Endodermal cell (in vitro differentiated cells): ENCODE measurements at regions not wholly inside any gene's neighbourhood (a gene's known extent, or its start where the extent isn't known, plus 50 kb on each side); places are given as distances from the start of the nearest gene placed in this dataset.

Experiments used
- DNase-seq: peaks from one replicate; pipeline ENCODE4 v3.0.0-alpha.2; 2017
- H3K27ac ChIP-seq: 2 replicates; pipeline ENCODE4 v1.5.1; 2013; ENCODE audit warnings: mild to moderate bottlenecking, low read depth, low read length, moderate library complexity
- H3K27me3 ChIP-seq: 2 replicates; pipeline ENCODE4 v1.6.1; 2013; ENCODE audit warnings: mild to moderate bottlenecking, low read length, moderate library complexity; ENCODE audit not compliant: insufficient read depth, control insufficient read depth, poor library complexity, severe bottlenecking
- H3K36me3 ChIP-seq: 2 replicates; pipeline ENCODE4 v1.7.0; 2013; ENCODE audit warnings: mild to moderate bottlenecking, low read length, moderate library complexity; ENCODE audit not compliant: control insufficient read depth, insufficient read depth
- H3K4me1 ChIP-seq: one replicate; pipeline ENCODE4 v1.7.0; 2013; ENCODE audit warnings: low read length; ENCODE audit not compliant: control insufficient read depth, insufficient read depth
- H3K4me3 ChIP-seq: 2 replicates; pipeline ENCODE4 v1.5.1; 2013; ENCODE audit warnings: mild to moderate bottlenecking, low read length, moderate library complexity
- H3K9ac ChIP-seq: 2 replicates; pipeline ENCODE4 v1.6.1; 2013; ENCODE audit warnings: mild to moderate bottlenecking, low read length, moderate library complexity; ENCODE audit not compliant: poor library complexity, severe bottlenecking; ENCODE audit errors: extremely low read depth
- H3K9me3 ChIP-seq: 2 replicates; pipeline ENCODE4 v1.6.1; 2013; ENCODE audit warnings: mild to moderate bottlenecking, low read length, moderate library complexity; ENCODE audit not compliant: control insufficient read depth
- H3K27ac Mint-ChIP-seq: 2 replicates; pipeline ENCODE4 v1.8.0; 2020; ENCODE audit warnings: mixed read lengths
- H3K27me3 Mint-ChIP-seq: 2 replicates; pipeline ENCODE4 v1.8.0; 2021; ENCODE audit warnings: mild to moderate bottlenecking, mixed read lengths; ENCODE audit not compliant: insufficient read depth
- H3K36me3 Mint-ChIP-seq: 2 replicates; pipeline ENCODE4 v1.8.0; 2020; ENCODE audit warnings: low read depth, mixed read lengths
- H3K4me1 Mint-ChIP-seq: 2 replicates; pipeline ENCODE4 v1.8.0; 2020; ENCODE audit warnings: mixed read lengths
- H3K4me3 Mint-ChIP-seq: 2 replicates; pipeline ENCODE4 v1.8.0; 2020; ENCODE audit warnings: mild to moderate bottlenecking, moderate library complexity, mixed read lengths
- H3K9me3 Mint-ChIP-seq: 2 replicates; pipeline ENCODE4 v1.8.0; 2020; ENCODE audit warnings: mild to moderate bottlenecking, mixed read lengths
- WGBS, 2 experiments: methylation state at CpG; one replicate each; pipeline versions ENCODE4 v1.1.5 to v1.1.7; 2013; ENCODE audit warnings: missing lambda C conversion rate in 2 of 2, mixed read lengths in 1 of 2; ENCODE audit not compliant: insufficient coverage in 1 of 2, insufficient read length in 1 of 2; 5-methylcytosine and 5-hydroxymethylcytosine counted together
- TF ChIP-seq, protein P1 (sequence below): fragments of 200-600 bp; sonication (generic); conservative IDR thresholded peaks from 2 replicates; pipeline ENCODE4 v1.5.0; 2021; ENCODE audit warnings: antibody characterized with exemption, mild to moderate bottlenecking

DNA sequence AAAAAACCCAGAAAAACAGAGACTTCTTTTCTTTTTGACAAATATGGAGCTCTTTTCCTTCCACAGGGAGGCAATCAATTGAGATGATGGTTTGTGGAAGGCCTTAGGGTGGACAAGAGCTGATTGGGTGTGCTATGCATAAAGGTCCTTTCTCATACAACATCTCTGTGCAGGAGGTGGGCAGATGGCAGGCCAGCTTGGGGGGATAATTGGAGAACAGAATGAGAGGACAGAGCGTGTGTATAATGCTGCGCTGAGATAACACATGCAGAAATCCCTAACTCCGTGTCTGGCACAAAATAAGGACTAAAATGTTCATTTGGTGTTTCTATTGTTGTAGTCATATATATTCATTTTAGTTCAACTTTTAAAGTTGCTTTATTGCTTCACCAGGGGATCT, 159.0 kb upstream of the MEF2C start:
- Histone ChIP-seq H3K27ac (no peak overlapping the region), H3K27me3 (no peaks in the 10 kb centered on the region), H3K36me3 (no peaks in the 10 kb centered on the region), H3K9ac (no peak overlapping the region), H3K9me3 (no peaks in the 10 kb centered on the region), H3K4me3 (no peak overlapping the region), H3K4me1 (no peaks in the 10 kb centered on the region)
- Mint-ChIP-seq H3K4me3 (no peak overlapping the region), H3K27me3 (no peaks in the 10 kb centered on the region), H3K4me1 (peaks cover 3% of the 10 kb centered on the region), H3K9me3 (no peaks in the 10 kb centered on the region), H3K27ac (no peak overlapping the region), H3K36me3 (no peaks in the 10 kb centered on the region)
- WGBS, 2 experiments: 93 to 100% methylated on average over 3 of the region's 3 CpGs
- TF ChIP-seq, protein P1, sequence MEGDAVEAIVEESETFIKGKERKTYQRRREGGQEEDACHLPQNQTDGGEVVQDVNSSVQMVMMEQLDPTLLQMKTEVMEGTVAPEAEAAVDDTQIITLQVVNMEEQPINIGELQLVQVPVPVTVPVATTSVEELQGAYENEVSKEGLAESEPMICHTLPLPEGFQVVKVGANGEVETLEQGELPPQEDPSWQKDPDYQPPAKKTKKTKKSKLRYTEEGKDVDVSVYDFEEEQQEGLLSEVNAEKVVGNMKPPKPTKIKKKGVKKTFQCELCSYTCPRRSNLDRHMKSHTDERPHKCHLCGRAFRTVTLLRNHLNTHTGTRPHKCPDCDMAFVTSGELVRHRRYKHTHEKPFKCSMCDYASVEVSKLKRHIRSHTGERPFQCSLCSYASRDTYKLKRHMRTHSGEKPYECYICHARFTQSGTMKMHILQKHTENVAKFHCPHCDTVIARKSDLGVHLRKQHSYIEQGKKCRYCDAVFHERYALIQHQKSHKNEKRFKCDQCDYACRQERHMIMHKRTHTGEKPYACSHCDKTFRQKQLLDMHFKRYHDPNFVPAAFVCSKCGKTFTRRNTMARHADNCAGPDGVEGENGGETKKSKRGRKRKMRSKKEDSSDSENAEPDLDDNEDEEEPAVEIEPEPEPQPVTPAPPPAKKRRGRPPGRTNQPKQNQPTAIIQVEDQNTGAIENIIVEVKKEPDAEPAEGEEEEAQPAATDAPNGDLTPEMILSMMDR: no peak
- DNase-seq: no peak

DNA sequence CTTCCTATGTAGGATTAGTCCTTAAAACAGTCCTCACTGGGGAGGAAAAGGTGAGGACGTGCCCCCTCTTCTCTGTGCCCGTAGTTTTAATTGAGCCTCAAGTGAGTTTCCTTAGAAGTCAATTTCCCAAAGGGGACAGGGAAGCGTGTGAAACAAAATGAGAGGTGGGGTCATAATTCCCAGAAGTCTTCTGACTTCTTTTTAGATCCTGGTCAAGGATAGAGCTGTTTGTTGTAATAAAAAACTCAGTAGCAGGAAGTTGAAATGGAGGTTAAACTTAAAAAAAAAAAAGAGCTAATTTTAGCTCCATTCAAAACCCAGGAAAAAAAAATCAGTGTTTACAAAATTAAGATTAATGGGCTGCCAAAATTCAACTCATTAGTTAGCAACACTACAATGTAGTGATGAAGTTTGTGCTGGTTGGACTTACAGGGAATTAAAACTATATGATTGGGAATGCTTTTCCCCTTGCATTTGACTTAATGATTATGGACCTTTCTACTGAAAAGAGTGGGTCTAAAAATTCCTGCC, 158.3 kb upstream of the MEF2C start:
- Mint-ChIP-seq H3K27me3 (no peaks in the 10 kb centered on the region), H3K36me3 (no peaks in the 10 kb centered on the region), H3K4me3 (no peak overlapping the region), H3K9me3 (no peaks in the 10 kb centered on the region), H3K4me1 (peaks cover 3% of the 10 kb centered on the region), H3K27ac (no peak overlapping the region)
- Histone ChIP-seq H3K4me1 (no peaks in the 10 kb centered on the region), H3K27me3 (no peaks in the 10 kb centered on the region), H3K36me3 (no peaks in the 10 kb centered on the region), H3K9me3 (no peaks in the 10 kb centered on the region), H3K27ac (no peak overlapping the region), H3K9ac (no peak overlapping the region), H3K4me3 (no peak overlapping the region)
- TF ChIP-seq, protein P1: no peak
- DNase-seq: no peak
- 80 to 82% methylated on average over 1 to 3 of the region's 3 CpGs for WGBS, 2 experiments

DNA sequence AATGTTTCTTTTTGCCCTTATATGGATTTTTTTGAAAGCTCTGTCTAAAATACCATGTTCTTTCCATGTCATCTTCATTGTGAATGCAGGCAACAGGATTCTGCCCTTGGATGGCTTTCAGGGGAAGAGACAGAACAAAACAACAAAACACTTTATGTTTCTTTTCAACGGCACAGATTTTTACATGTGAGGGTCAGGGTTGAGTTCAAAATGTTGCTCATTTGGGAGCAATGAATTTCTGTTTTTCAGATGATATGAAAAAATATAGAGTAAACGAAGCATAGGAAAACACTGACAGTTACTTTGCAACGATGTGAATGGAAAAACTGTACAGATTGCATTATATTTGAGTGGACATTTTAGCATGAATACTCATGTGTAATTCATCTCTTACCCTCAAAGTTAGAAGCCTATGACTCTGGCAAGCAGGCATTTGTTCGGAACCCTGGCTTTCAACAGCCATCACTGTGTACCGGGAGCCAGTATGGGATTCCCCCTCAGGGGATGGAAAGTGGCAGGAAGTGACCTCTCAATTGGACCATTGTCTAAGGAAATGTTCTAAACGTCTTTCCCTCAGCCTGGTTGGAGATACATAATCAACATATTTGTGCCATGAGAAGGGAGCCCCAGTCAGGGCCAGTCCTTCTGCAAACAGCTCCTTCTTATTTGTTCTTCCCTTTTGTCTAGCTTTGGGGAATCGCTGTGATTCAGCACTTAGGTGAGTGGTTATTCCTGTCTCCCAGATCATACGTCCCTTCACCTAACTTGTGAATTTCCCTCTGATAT, 153.9 kb upstream of the MEF2C start:
- Mint-ChIP-seq H3K4me1 (no peaks in the 10 kb centered on the region), H3K4me3 (no peak overlapping the region), H3K9me3 (no peaks in the 10 kb centered on the region), H3K27ac (no peak overlapping the region), H3K36me3 (no peaks in the 10 kb centered on the region), H3K27me3 (no peaks in the 10 kb centered on the region)
- Histone ChIP-seq H3K27me3 (no peaks in the 10 kb centered on the region), H3K27ac (no peak overlapping the region), H3K9ac (no peak overlapping the region), H3K4me1 (no peaks in the 10 kb centered on the region), H3K4me3 (no peak overlapping the region), H3K36me3 (no peaks in the 10 kb centered on the region), H3K9me3 (no peaks in the 10 kb centered on the region)
- 66 to 77% methylated on average over 5 to 8 of the region's 8 CpGs for WGBS, 2 experiments
- no peak for DNase-seq
- TF ChIP-seq, protein P1: no peak
